Bronchial epithelial cell (primary cell): ENCODE measurements at regions not wholly inside any gene's neighbourhood (a gene's known extent, or its start where the extent isn't known, plus 50 kb on each side); places are given as distances from the start of the nearest gene placed in this dataset.
"Not testable (repeated sequence)": the region's sequence is repeated elsewhere in the genome, so short reads cannot be mapped to it uniquely, and the experiment has no call there.

Experiments used
- DNase-seq: peaks from one replicate; pipeline ENCODE4 v3.0.0-alpha.2; 2010; ENCODE audit warnings: low read depth
- FAIRE-seq: peaks from 2 replicates; lab custom pipeline; 2011; peaks lifted over from hg19 to GRCh38; lab: Jason Lieb, UNC
- H3K27me3 ChIP-seq: 2 replicates; pipeline ENCODE4 v1.5.1; 2011; ENCODE audit warnings: low read length; ENCODE audit not compliant: control insufficient read depth, insufficient read depth
- H3K36me3 ChIP-seq: 2 replicates; pipeline ENCODE4 v1.5.1; 2011; ENCODE audit warnings: low read length; ENCODE audit not compliant: control insufficient read depth, insufficient read depth
- H3K4me3 ChIP-seq: 2 replicates; pipeline ENCODE4 v1.5.1; 2011; ENCODE audit warnings: mild to moderate bottlenecking, low read depth, low read length, control low read depth
- CTCF ChIP-seq: IDR thresholded peaks from 2 replicates; pipeline ENCODE4 v1.5.1; 2011; ENCODE audit warnings: mild to moderate bottlenecking, moderate library complexity, low read length, control low read depth, inconsistent platforms; ENCODE audit not compliant: insufficient read depth, severe bottlenecking

- H3K27me3 ChIP-seq = no peaks in the 10 kb centered on the region
- DNase-seq (no peak), FAIRE-seq (no peak)
- H3K36me3 ChIP-seq = no peaks in the 10 kb centered on the region
- H3K4me3 ChIP-seq = no peak overlapping the region
- TF ChIP-seq CTCF = no peak
These were observed 1219.7 kb downstream of the OLFM4 start for GRCh38 chr13:54248306-54248705.

DNA sequence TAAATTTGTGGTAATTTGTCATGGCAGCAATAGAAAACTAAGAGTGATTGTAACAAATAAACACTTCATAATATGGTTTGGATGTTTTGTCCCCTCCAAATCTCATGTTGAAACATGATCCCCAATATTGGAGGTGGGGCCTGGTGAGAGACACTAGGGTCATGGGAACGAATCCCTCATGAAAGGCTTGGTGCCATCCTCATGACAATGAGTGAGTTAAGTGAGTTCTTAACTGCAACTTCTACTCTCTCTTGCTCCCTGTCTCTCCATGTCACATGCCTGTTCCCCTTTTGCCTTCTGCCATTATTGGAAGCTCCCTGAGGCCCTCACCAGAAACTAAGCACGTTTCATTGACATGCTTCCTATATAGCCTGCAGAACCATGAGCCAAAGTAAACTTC lies 1233.2 kb downstream of the OLFM4 start:
- Histone ChIP-seq H3K36me3 (no peaks in the 10 kb centered on the region), H3K27me3 (no peaks in the 10 kb centered on the region), H3K4me3 (no peak overlapping the region)
- TF ChIP-seq CTCF = no peak
- DNase-seq = no peak
- no peak for FAIRE-seq

GRCh38 chr13:54263868-54264267 lies 1235.3 kb downstream of the OLFM4 start:
- no peak for DNase-seq
- Histone ChIP-seq H3K36me3 (no peaks in the 10 kb centered on the region), H3K4me3 (no peak overlapping the region), H3K27me3 (no peaks in the 10 kb centered on the region)
- FAIRE-seq = no peak
- no peak for TF ChIP-seq CTCF

DNA sequence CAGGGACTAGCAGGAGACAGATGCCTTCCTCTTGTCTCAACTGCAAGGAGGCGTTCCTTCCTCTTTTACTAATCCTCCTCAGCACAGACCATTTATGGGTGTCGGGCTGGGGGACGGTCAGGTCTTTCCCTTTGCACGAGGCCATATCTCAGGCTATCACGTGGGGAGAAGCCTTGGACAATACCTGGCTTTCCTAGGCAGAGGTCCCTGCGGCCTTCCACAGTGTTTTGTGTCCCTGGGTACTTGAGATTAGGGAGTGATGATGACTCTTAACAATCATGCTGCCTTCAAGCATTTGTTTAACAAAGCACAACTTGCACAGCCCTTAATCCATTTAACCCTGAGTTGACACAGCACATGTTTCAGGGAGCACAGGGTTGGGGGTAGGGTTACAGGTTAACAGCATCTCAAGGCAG lies 1238.6 kb downstream of the OLFM4 start:
- not testable (repeated sequence) for H3K4me3 ChIP-seq, DNase-seq, FAIRE-seq, H3K36me3 ChIP-seq, H3K27me3 ChIP-seq

GRCh38 chr13:54268013-54268695 lies 1239.5 kb downstream of the OLFM4 start:
- H3K4me3 ChIP-seq, FAIRE-seq, H3K36me3 ChIP-seq, DNase-seq, H3K27me3 ChIP-seq: not testable (repeated sequence)

DNA sequence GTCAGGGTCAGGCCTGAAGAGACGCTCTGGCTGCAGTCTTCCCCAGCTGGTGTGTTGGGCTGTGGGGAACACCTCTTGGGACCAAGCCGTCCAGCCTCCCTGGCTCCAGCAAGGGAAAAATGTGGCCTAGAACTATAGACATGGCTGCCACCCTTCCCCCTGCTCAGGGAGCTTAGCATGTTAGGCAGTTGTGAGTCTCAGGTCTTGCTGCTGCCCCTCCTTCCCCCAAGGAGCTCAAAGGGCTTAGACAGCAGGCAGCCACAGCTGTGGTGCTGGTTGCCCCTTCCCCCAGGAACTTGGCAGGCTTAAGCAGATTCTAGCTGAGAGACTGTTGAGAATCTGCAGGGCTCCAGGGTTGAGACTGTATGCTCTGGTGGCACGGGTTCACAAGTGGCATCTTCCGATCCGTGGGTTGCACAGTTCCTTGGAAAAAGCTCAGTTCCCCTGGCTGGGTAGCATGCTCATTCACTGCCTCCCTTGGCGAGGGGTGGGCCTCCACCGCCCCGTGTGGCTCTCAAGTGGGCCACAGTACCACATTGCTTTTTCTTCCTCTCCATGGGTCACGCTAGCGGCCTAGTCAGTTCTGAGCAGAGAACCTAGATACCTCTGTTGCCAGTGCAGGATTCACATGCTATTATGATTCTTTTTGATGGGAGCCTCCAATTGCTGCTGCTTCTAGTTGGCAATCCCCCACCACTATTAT lies 1258.6 kb downstream of the OLFM4 start:
- DNase-seq (no peak), FAIRE-seq (no peak)
- no peak for TF ChIP-seq CTCF
- Histone ChIP-seq H3K36me3 (no peaks in the 10 kb centered on the region), H3K27me3 (no peaks in the 10 kb centered on the region), H3K4me3 (no peak overlapping the region)
